Stomach (tissue), 8 donors: ENCODE measurements at regions not wholly inside any gene's neighbourhood (a gene's known extent, or its start where the extent isn't known, plus 50 kb on each side); places are given as distances from the start of the nearest gene placed in this dataset.
A peak's percentile ranks its signal among the peaks of the same experiment; 100 is the strongest.

Experiments
- DNase-seq, 2 donors: peaks; one replicate each; pipeline versions ENCODE4 v3.0.0 to v3.0.0-alpha.2; 2013 to 2019
- H3K27ac ChIP-seq, 5 donors: fragments of 200-600 bp in 4 of 5; sonication (generic) in 4 of 5; one replicate each; pipeline ENCODE4 v1.5.1; 2013 to 2019; ENCODE audit warnings: mild to moderate bottlenecking in 1 of 5, moderate library complexity in 1 of 5
- H3K27me3 ChIP-seq, 3 donors: fragments of 200-600 bp; sonication (generic); one replicate each; pipeline ENCODE4 v1.5.1; 2017 to 2019; ENCODE audit warnings: mixed run types in 1 of 3
- H3K36me3 ChIP-seq, 4 donors: fragments of 200-600 bp; sonication (generic); 1 replicate in 3 of 4; 2 replicates in 1 of 4; pipeline ENCODE4 v1.5.1; 2016 to 2019
- H3K4me1 ChIP-seq, 4 donors: fragments of 200-600 bp; sonication (generic); one replicate each; pipeline ENCODE4 v1.5.1; 2016 to 2019
- H3K4me3 ChIP-seq, 4 donors: fragments of 200-600 bp; sonication (generic) in 3 of 4; one replicate each; pipeline ENCODE4 v1.5.1; 2016 to 2019; ENCODE audit warnings: mild to moderate bottlenecking in 1 of 4
- H3K9me3 ChIP-seq, 4 donors: fragments of 200-600 bp; sonication (generic); one replicate each; pipeline ENCODE4 v1.5.1; 2016 to 2019
- CTCF ChIP-seq, 7 experiments: fragments of 450-650 bp in 4 of 7; fragments of 200-600 bp in 3 of 7; sonication (generic) in 3 of 7; IDR thresholded peaks; one replicate each; pipeline ENCODE4 v1.5.1; 2016 to 2019; ENCODE audit warnings: antibody characterized with exemption in 7 of 7, control low read depth in 2 of 7, mild to moderate bottlenecking in 1 of 7
- EP300 ChIP-seq: sonication (generic); formaldehyde crosslinking; IDR thresholded peaks from one replicate; pipeline ENCODE4 v1.6.1; 2017; ENCODE audit warnings: antibody characterized with exemption
- POLR2A ChIP-seq, 4 donors: fragments of 450-650 bp; IDR thresholded peaks; one replicate each; pipeline ENCODE4 v1.6.1; 2016; ENCODE audit warnings: antibody characterized with exemption in 4 of 4, control low read depth in 2 of 4, mild to moderate bottlenecking in 1 of 4, moderate library complexity in 1 of 4
- POLR2AphosphoS5 ChIP-seq, 3 donors: sonication (generic); formaldehyde crosslinking; IDR thresholded peaks; one replicate each; pipeline ENCODE4 v1.6.1; 2016; ENCODE audit warnings: antibody characterized with exemption in 3 of 3
- WGBS, 5 donors: extraction: QIAGEN DNeasy Blood & Tissue Kit in 3 of 5; methylation state at CpG; one replicate each; pipeline versions ENCODE4 v1.1.5 to v1.1.7; 2013 to 2018; 5-methylcytosine and 5-hydroxymethylcytosine counted together
- intact Hi-C: fragments of 100-400 bp; cut with DNase I; formaldehyde crosslinking; loops from one replicate; pipeline ENCODE4 v1.15.1; 2023; ENCODE audit warnings: low total_unique reads
- donor health status: healthy with polysubstance abuse.
- donor health status: Bipolar disorder and iron deficiency.
- donor health status: healthy.

- Histone ChIP-seq H3K4me1 (peaks cover 0 to 14% (median 11%) of the 10 kb centered on the region in 4 donors), H3K27me3 (no peaks in the 10 kb centered on the region), H3K9me3 (peaks cover 0 to 12% (median 12%) of the 10 kb centered on the region in 4 donors), H3K27ac (no peak overlapping the region), H3K36me3 (no peaks in the 10 kb centered on the region), H3K4me3 (no peak overlapping the region)
- 70 to 81% (median 81%) methylated on average over 11 to 25 of the region's 25 CpGs for WGBS, 5 donors
- TF ChIP-seq POLR2AphosphoS5 (IDR thresholded peaks at IDR 0.05) (no peak), POLR2A (IDR thresholded peaks at IDR 0.05) (no peak), EP300 (no peak), CTCF (IDR thresholded peaks at IDR 0.05) (no peak)
- DNase-seq, result no peak
- intact Hi-C loops, result no loop called here
Measured at GRCh38 chr2:2763351-2764000, 432.4 kb upstream of the MYT1L start.

GRCh38 chr2:2762913-2763312 lies 431.8 kb upstream of the MYT1L start:
- Histone ChIP-seq H3K27me3 (no peaks in the 10 kb centered on the region), H3K4me1 (peaks cover 0 to 14% (median 11%) of the 10 kb centered on the region in 4 donors), H3K4me3 (no peak overlapping the region), H3K36me3 (no peaks in the 10 kb centered on the region), H3K27ac (no peak overlapping the region), H3K9me3 (peaks cover 0 to 12% (median 12%) of the 10 kb centered on the region in 4 donors)
- intact Hi-C loops, result no loop called here
- DNase-seq, result peak in 1 of 2 donors; percentile 22
- 64 to 78% (median 72%) methylated on average over 11 of the region's 11 CpGs for WGBS, 5 donors
- no peak for TF ChIP-seq POLR2A (IDR thresholded peaks at IDR 0.05)
- TF ChIP-seq CTCF (IDR thresholded peaks at IDR 0.05), result no peak
- no peak for TF ChIP-seq POLR2AphosphoS5 (IDR thresholded peaks at IDR 0.05)
- TF ChIP-seq EP300, result no peak

- Histone ChIP-seq H3K4me3 (no peak overlapping the region), H3K9me3 (peaks cover 0 to 12% (median 12%) of the 10 kb centered on the region in 4 donors), H3K4me1 (peaks cover 0 to 14% (median 11%) of the 10 kb centered on the region in 4 donors), H3K27me3 (no peaks in the 10 kb centered on the region), H3K36me3 (no peaks in the 10 kb centered on the region), H3K27ac (no peak overlapping the region)
- intact Hi-C loops, result no loop called here
- no peak for DNase-seq
- TF ChIP-seq CTCF (IDR thresholded peaks at IDR 0.05) (no peak), POLR2AphosphoS5 (IDR thresholded peaks at IDR 0.05) (no peak), POLR2A (IDR thresholded peaks at IDR 0.05) (no peak), EP300 (no peak)
- 67 to 83% (median 77%) methylated on average over 11 to 17 of the region's 17 CpGs for WGBS, 5 donors
Measured at GRCh38 chr2:2762166-2762908, 431.3 kb upstream of the MYT1L start.

- H3K27ac ChIP-seq, result no peak overlapping the region
- 69 to 81% (median 78%) methylated on average over 10 of the region's 10 CpGs for WGBS, 5 donors
- H3K4me1 ChIP-seq, result peaks cover 0 to 7% (median 5%) of the 10 kb centered on the region in 4 donors
- TF ChIP-seq EP300, result no peak
- TF ChIP-seq CTCF (IDR thresholded peaks at IDR 0.05), result no peak
- TF ChIP-seq POLR2A (IDR thresholded peaks at IDR 0.05), result no peak
- TF ChIP-seq POLR2AphosphoS5 (IDR thresholded peaks at IDR 0.05), result no peak
- H3K9me3 ChIP-seq, result peaks cover 0 to 18% (median 15%) of the 10 kb centered on the region in 4 donors
- no peak for DNase-seq
- no peaks in the 10 kb centered on the region for H3K36me3 ChIP-seq
- H3K4me3 ChIP-seq, result no peak overlapping the region
- H3K27me3 ChIP-seq, result no peaks in the 10 kb centered on the region
- intact Hi-C loops, result no loop called here
Measured at GRCh38 chr2:2758793-2759367, 427.8 kb upstream of the MYT1L start.
